Skin of body (tissue), 1 donor: ENCODE measurements at regions not wholly inside any gene's neighbourhood (a gene's known extent, or its start where the extent isn't known, plus 50 kb on each side); places are given as distances from the start of the nearest gene placed in this dataset.

ENCODE experiments used
- DNase-seq: peaks from one replicate; lab custom pipeline; 2025; lab: John Stamatoyannopoulos, UW

DNA sequence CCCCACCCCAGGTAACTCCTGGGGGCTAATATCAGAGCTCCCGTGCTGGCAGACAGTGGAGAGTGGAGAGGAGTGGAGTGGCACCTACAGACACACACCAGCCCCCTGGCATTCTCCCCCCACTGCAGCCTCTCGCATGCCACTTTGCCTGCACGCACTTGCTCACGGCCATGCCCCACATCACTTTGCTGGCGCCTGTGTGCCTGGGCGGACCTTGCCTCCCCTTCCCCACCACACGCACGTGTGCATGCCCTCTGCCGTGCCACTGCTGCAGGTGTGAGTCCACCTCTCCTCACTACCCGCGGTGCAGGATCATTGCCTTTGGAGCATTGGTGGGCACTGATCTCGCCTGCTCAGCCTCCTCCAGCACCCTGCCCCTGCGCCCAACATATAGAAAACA lies 72.6 kb upstream of the DOK6 start:
- DNase-seq: no peak

DNA sequence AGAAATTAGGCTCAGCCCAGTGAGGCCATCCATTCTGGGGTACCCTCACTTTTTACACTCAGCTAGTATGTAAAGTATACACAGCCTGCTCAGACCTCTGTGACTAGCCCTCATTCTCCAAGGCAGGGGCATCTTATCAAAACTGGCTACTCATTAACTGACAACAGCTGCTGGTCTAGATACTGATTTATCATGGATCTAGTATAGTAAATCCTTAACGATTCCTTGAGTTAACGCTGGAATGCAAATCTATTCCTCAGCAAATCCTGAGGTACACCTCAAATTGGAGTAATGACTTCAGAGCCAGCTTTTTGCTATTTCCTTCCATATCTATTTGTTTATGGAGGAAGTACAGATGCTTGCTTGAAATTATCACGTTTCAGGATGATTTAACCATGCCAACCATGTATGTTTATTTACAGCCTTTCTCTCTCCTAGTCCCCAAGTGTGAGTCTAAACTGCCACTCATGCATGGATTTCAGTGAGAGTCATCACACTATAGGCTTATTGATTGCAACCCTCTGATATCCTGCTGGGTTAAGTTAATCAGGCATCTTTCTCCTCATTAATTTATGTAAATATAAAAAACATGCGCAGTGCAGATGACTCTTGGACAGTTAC lies 70.2 kb upstream of the DOK6 start:
- DNase-seq: no peak

DNA sequence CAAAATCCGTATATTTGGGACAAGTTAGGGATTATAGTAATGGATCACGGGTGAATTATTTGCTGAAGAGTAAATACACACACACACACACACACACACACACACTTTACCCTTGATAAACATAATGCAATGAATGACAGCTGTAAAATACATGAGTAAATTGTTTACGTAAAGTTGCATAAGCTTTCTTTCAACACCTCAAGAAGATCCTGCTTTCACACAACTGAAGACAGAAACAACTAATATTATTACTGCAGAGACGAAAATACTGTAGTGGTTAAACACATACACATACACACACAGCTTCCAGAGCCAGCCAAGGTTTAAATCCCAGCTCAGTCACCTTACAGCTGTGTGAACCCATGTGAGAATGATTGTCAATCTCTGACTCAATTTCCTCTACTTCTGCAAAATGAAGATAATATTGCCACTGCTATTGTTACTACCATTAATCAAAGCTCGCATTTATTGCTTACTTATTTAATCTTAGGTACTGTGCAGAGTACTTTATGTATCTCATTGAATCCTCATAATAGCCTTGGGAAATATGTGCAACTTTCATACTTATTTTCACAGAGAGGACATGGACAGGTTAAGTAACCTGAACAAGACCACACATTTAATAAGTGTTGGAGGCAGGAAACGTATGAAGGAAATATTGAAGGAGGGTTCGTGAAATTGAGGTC lies 50.6 kb upstream of the DOK6 start:
- DNase-seq: no peak
